ENCODE measurements at regions not wholly inside any gene's neighbourhood (a gene's known extent, or its start where the extent isn't known, plus 50 kb on each side); places are given as distances from the start of the nearest gene placed in this dataset.
"Not testable (repeated sequence)": the region's sequence is repeated elsewhere in the genome, so short reads cannot be mapped to it uniquely, and the experiment has no call there.

DNA sequence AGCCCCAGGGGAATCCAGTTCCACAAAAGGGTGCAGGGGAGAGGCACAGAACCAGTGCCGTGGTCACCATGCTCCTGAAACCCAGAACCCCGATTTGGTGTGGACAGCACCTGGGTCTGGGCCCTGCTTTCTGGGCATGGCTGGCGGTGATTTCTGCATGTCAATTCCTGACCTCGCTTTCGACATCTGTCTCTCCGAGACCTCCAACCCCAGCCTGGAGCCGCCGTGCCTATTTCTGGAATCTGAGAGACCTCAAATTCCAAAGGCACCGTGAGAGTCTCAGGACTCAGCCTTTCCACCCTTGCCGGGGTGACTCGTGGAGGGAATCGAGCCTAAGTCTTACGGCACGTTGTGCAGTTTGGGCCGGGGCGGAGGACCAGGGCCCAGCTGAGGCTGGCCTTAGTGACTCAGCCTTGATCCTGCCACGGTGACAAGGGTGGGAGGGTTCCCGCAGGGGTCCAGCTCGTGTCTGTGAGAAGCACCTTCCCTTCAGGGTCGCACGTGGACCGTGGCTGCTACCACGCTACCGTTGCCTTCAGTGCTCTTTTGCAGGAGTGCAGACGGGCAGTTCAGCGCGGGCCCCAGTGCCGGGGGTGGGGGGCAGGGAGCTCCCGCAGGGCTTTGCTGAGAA lies 133.7 kb downstream of the PXDC1 start:
- Histone ChIP-seq H3K4me3 (ENCODE audit: low read length) (no peak overlapping the region), H3K36me3 (ENCODE audit: control insufficient read depth, insufficient read depth, low read length, severe bottlenecking) (no peaks in the 10 kb centered on the region), H3K9me3 (ENCODE audit: control insufficient read depth, low read length) (no peaks in the 10 kb centered on the region), H3K27me3 (replicated peaks; ENCODE audit: control insufficient read depth, insufficient read depth, low read length) (peaks cover 17% of the 10 kb centered on the region), H3K4me1 (ENCODE audit: control insufficient read depth, insufficient read depth, low read length) (peaks cover 4% of the 10 kb centered on the region), H3K9ac (ENCODE audit: low read length) (no peak overlapping the region)
- no peak for DNase-seq (ENCODE audit: low read depth)

DNA sequence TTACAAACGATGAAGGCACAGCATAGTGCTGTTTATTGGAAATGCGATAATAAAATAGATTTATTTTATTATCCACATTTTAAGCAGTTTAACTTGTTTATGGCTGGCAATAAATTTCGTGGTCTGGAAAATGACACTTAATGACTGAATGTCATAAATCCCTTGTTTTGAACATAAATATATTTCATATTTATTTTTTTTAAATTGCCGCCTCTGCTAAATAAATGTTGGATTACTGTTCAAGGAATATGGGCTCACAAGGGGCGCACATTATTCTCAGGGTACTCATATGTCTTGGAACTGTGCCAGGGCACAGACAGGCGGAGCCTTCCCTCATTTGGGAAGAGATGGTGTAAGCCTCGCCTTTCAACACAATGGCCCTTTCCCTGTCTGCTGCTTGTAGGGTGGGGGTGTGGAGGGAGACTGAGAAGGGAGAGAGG lies 134.3 kb downstream of the PXDC1 start:
- H3K4me3 ChIP-seq (ENCODE audit: low read length), result no peak overlapping the region
- no peaks in the 10 kb centered on the region for H3K36me3 ChIP-seq (ENCODE audit: control insufficient read depth, insufficient read depth, low read length, severe bottlenecking)
- H3K9ac ChIP-seq (ENCODE audit: low read length), result no peak overlapping the region
- H3K9me3 ChIP-seq (ENCODE audit: control insufficient read depth, low read length), result no peaks in the 10 kb centered on the region
- H3K4me1 ChIP-seq (ENCODE audit: control insufficient read depth, insufficient read depth, low read length), result peaks cover 9% of the 10 kb centered on the region
- peaks cover 11% of the 10 kb centered on the region for H3K27me3 ChIP-seq (replicated peaks; ENCODE audit: control insufficient read depth, insufficient read depth, low read length)
- DNase-seq (ENCODE audit: low read depth), result no peak

DNA sequence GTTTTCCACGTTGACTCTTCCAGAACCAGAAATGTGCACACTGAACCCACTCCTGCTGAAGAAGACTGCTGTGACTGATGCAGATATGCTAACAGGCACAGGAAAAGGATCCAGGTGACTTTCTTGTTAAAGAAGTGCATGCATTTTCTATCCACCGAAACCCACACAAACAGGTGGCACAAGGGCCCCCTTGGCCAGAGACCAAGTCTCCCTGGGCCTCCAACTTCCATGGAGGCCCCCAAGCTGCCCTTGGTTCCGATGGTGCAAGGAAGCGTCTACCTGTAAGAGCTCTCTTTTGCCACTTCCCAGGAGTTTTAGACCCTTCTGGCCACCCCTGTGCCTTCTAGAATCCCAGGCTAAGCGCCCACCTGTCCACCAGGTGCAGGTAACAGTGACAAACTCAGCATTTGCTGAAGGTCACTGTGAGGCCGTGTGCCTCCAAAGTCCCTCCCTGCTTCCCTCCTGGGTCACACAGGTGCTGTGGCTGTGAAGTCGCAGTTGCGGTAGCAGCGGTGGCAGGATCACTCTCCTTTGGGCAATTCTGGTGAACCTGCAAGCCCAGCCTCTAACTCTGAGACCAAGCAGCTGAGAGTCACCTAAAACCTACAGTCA lies 134.8 kb downstream of the PXDC1 start:
- H3K9me3 ChIP-seq (ENCODE audit: control insufficient read depth, low read length), result no peaks in the 10 kb centered on the region
- H3K4me1 ChIP-seq (ENCODE audit: control insufficient read depth, insufficient read depth, low read length), result peaks cover 15% of the 10 kb centered on the region
- no peaks in the 10 kb centered on the region for H3K36me3 ChIP-seq (ENCODE audit: control insufficient read depth, insufficient read depth, low read length, severe bottlenecking)
- no peak overlapping the region for H3K9ac ChIP-seq (ENCODE audit: low read length)
- peaks cover 11% of the 10 kb centered on the region for H3K27me3 ChIP-seq (replicated peaks; ENCODE audit: control insufficient read depth, insufficient read depth, low read length)
- DNase-seq (ENCODE audit: low read depth), result no peak
- H3K4me3 ChIP-seq (ENCODE audit: low read length), result no peak overlapping the region

DNA sequence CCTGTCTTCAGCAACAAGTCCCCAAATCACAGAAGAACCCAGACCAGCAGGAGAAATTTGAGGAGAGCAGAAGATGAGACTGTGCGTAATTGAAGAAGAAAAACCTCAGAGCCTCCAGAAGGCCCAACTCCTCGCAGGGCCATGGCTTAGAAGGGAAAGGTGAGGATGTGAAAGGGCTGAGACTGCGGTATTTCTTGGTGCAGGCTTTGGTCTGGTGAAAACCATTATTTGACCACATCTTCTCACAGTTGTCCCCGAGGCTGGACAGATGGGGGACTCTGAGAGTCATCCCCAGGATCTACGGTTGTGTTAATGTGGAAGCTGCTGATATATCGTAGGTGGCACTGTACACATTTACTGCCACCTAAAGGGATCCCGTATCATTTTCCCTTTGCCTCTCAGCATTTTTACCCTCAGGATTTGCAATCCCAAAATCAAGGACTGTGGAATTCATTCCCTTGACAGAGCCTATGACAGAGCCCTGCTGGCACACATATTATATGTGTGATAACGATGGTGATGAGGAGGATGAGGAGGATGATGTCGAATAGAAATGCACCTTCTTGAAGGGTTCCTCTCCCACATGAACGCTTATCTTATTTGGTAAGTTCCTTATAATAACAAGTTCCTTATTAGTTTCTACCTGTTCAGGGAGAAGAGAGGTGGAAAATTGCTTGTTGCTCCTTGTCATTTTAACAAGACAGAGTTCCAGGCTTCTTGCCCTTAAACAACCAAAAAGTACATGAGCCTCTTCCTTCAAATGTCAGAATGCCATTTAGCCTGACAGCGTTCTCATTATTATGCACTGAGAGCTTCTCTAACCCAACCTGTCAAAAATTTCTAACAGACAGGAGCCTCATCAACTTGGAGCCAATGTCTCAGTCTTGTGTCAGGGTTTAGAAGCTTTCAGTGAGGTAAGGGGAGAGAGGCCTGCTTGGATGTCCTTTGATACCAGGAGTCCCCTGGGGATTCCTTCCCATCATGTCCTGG lies 135.8 kb downstream of the PXDC1 start:
- no peaks in the 10 kb centered on the region for H3K36me3 ChIP-seq (ENCODE audit: control insufficient read depth, insufficient read depth, low read length, severe bottlenecking)
- peaks cover 11% of the 10 kb centered on the region for H3K27me3 ChIP-seq (replicated peaks; ENCODE audit: control insufficient read depth, insufficient read depth, low read length)
- no peak overlapping the region for H3K4me3 ChIP-seq (ENCODE audit: low read length)
- no peaks in the 10 kb centered on the region for H3K9me3 ChIP-seq (ENCODE audit: control insufficient read depth, low read length)
- H3K9ac ChIP-seq (ENCODE audit: low read length), result no peak overlapping the region
- H3K4me1 ChIP-seq (ENCODE audit: control insufficient read depth, insufficient read depth, low read length), result peaks cover 17% of the 10 kb centered on the region
- no peak for DNase-seq (ENCODE audit: low read depth)

DNA sequence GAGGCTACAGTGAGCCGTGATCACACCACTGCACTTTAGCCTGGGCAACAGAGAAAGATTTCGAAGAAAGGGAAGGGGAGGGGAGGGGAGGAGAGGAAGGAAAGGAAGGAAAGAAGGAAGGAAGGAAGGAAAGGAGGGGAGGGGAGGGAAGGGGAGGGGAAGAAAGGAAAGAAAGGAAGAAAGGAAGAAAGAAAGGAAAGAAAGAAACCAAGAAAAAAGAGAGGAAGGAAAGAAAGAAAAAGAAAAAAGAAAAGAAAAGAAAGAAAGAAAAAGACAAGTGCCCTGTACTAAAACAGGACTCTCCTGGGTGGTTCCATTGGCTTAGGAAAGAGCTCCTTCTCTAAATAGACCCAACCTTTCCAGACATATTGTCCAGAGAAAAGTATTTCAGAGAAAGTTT lies 136.6 kb downstream of the PXDC1 start:
- DNase-seq (ENCODE audit: low read depth), result no peak

DNA sequence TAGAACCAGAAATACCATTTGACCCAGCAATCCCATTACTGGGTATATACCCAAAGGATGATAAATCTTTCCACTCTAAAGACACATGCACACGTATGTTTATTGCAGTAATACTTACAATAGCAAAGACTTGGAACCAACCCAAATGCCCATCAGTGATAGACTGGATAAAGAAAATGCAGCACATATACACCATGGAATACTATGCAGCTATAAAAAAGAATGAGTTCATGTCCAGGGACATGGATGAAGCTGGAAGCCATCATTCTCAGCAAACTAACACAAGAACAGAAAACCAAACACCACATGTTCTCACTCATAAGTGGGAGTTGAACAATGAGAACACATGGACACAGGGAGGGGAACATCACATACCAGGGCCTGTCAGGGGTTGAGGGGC lies 137.9 kb downstream of the PXDC1 start:
- H3K4me1 ChIP-seq (ENCODE audit: control insufficient read depth, insufficient read depth, low read length), result peaks cover 17% of the 10 kb centered on the region
- not testable (repeated sequence) for DNase-seq (ENCODE audit: low read depth); H3K9me3 ChIP-seq (ENCODE audit: control insufficient read depth, low read length); H3K4me3 ChIP-seq (ENCODE audit: low read length); H3K36me3 ChIP-seq (ENCODE audit: control insufficient read depth, insufficient read depth, low read length, severe bottlenecking); H3K27me3 ChIP-seq (replicated peaks; ENCODE audit: control insufficient read depth, insufficient read depth, low read length); H3K9ac ChIP-seq (ENCODE audit: low read length)

More for the DNA sequence above, 136.6 kb downstream of the PXDC1 start:
- H3K27me3 ChIP-seq (replicated peaks; ENCODE audit: control insufficient read depth, insufficient read depth, low read length), result peaks cover 11% of the 10 kb centered on the region
- H3K4me1 ChIP-seq (ENCODE audit: control insufficient read depth, insufficient read depth, low read length), result peaks cover 17% of the 10 kb centered on the region
- H3K9ac ChIP-seq (ENCODE audit: low read length), result no peak overlapping the region
- no peak overlapping the region for H3K4me3 ChIP-seq (ENCODE audit: low read length)
- H3K36me3 ChIP-seq (ENCODE audit: control insufficient read depth, insufficient read depth, low read length, severe bottlenecking), result no peaks in the 10 kb centered on the region
- no peaks in the 10 kb centered on the region for H3K9me3 ChIP-seq (ENCODE audit: control insufficient read depth, low read length)

DNA sequence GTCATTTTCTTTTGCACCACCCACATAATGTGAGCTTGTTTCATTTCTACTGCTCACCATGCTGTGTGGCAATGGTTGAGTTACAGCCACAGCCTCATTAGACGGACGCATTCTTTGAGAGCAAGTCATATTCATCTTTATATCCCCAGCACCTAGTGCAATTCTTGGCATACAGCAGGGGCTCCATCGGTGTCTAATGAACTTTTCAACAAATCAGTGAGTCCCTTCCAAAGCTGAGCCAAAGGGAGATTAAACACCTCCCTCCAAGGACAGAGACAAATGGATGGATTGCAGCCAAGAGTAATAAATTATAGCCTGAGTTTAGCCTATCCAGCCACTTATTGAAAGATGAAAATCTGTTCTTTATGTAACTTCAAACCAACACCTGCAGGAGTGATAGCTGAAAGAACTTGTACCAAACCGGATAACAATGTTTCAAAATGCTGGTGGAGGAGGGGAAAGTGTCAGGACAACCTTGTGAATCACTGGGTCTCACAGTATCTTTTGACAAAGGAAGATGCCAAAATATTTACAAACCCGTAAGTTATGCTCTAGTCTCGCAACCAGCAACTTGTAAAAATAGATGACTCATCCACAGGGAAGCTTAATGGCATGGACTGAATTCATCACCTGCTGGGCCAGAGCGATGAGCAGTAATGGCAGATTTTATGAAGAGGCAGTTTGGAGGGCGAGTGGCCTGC lies 139.0 kb downstream of the PXDC1 start:
- peak; percentile 71 for DNase-seq (ENCODE audit: low read depth)

DNA sequence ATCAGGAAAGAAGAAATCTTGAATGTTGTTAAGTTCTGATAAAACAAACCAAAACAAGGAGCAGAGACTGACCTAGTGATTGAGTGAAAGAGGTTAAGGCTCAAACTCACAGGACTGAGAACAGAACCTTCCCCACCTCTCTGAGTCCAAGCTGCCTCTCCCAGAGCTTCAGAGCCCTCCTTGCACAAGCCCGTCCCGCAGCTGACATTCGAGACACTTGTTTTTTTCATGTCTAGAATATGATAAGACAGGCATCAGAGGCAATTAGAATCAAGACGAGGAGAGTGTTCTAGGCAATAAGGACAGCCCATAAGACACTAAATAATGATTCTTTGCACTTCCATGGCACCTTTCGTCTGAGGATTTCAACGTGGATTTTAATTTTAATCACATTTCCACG lies 140.6 kb downstream of the PXDC1 start:
- H3K4me3 ChIP-seq (ENCODE audit: low read length), result no peak overlapping the region
- H3K4me1 ChIP-seq (ENCODE audit: control insufficient read depth, insufficient read depth, low read length), result peaks cover 17% of the 10 kb centered on the region
- no peaks in the 10 kb centered on the region for H3K36me3 ChIP-seq (ENCODE audit: control insufficient read depth, insufficient read depth, low read length, severe bottlenecking)
- no peak overlapping the region for H3K9ac ChIP-seq (ENCODE audit: low read length)
- H3K9me3 ChIP-seq (ENCODE audit: control insufficient read depth, low read length), result no peaks in the 10 kb centered on the region
- DNase-seq (ENCODE audit: low read depth), result no peak
- no peaks in the 10 kb centered on the region for H3K27me3 ChIP-seq (replicated peaks; ENCODE audit: control insufficient read depth, insufficient read depth, low read length)

More for the DNA sequence above, 139.0 kb downstream of the PXDC1 start:
- H3K9me3 ChIP-seq (ENCODE audit: control insufficient read depth, low read length), result no peaks in the 10 kb centered on the region
- H3K9ac ChIP-seq (ENCODE audit: low read length), result no peak overlapping the region
- no peak overlapping the region for H3K4me3 ChIP-seq (ENCODE audit: low read length)
- peaks cover 17% of the 10 kb centered on the region for H3K4me1 ChIP-seq (ENCODE audit: control insufficient read depth, insufficient read depth, low read length)
- no peaks in the 10 kb centered on the region for H3K36me3 ChIP-seq (ENCODE audit: control insufficient read depth, insufficient read depth, low read length, severe bottlenecking)
- peaks cover 6% of the 10 kb centered on the region for H3K27me3 ChIP-seq (replicated peaks; ENCODE audit: control insufficient read depth, insufficient read depth, low read length)

DNA sequence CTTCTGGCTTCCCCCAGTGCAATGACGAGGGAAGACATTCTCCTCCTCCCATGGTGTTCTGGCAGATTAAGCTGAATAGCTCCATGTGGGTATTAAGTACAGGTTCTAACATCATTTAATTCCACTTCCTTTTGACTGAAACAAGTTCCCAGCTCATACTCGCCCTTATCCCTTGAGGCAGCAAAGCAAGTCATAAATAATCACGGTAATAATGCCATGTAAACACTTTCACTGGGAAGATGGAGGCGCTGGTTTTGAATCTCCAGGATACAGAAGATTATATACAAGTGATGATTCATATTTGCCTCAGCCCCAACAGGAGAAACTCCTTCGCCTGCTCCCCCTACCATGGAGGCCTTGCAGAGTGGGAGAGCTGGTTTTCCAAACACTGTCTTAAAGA lies 141.3 kb downstream of the PXDC1 start:
- no peak overlapping the region for H3K9ac ChIP-seq (ENCODE audit: low read length)
- H3K36me3 ChIP-seq (ENCODE audit: control insufficient read depth, insufficient read depth, low read length, severe bottlenecking), result no peaks in the 10 kb centered on the region
- H3K9me3 ChIP-seq (ENCODE audit: control insufficient read depth, low read length), result no peaks in the 10 kb centered on the region
- no peak overlapping the region for H3K4me3 ChIP-seq (ENCODE audit: low read length)
- peaks cover 17% of the 10 kb centered on the region for H3K4me1 ChIP-seq (ENCODE audit: control insufficient read depth, insufficient read depth, low read length)
- no peak for DNase-seq (ENCODE audit: low read depth)
- peaks cover 3% of the 10 kb centered on the region for H3K27me3 ChIP-seq (replicated peaks; ENCODE audit: control insufficient read depth, insufficient read depth, low read length)

DNA sequence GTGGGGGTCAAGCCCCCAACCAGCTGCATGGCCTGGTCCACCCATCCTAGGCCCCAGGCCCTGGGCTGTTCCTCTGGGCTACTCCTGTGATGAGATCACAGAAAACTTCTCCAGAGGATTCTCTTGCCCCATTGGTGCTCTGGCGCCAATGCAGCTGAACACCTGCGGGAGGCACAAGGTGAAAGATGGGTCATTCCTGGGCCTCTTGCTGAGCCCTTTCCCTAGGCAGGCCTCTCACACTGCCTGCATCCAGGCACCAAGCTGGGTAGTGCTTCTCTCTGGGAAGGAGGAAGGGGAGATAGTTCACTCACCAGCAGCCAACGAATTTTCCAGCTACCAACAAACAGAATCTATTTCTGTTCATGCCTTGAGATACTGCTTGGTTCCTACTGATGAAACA lies 142.1 kb downstream of the PXDC1 start:
- H3K27me3 ChIP-seq (replicated peaks; ENCODE audit: control insufficient read depth, insufficient read depth, low read length), result peaks cover 9% of the 10 kb centered on the region
- H3K9me3 ChIP-seq (ENCODE audit: control insufficient read depth, low read length), result no peaks in the 10 kb centered on the region
- H3K4me1 ChIP-seq (ENCODE audit: control insufficient read depth, insufficient read depth, low read length), result peaks cover 17% of the 10 kb centered on the region
- DNase-seq (ENCODE audit: low read depth), result no peak
- H3K36me3 ChIP-seq (ENCODE audit: control insufficient read depth, insufficient read depth, low read length, severe bottlenecking), result no peaks in the 10 kb centered on the region
- no peak overlapping the region for H3K4me3 ChIP-seq (ENCODE audit: low read length)
- H3K9ac ChIP-seq (ENCODE audit: low read length), result no peak overlapping the region

DNA sequence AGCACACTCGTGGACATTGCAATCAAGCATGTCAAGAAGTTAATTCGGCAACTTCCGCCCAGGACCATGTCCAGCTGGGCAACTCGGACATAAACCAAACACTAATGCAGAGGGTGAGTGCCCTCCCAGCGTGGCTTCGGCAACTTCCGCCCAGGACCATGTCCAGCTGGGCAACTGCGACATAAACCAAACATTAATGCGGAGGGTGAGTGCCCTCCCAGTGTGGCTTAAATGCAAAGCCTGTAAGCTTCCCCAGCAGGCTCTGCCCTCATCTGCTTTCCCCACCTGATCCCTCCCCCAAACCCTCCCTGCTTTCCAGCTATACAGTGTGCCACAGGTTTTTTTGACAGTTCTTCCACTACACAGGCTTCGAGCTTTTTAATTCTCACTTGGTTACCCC lies 143.4 kb downstream of the PXDC1 start:
- H3K36me3 ChIP-seq (ENCODE audit: control insufficient read depth, insufficient read depth, low read length, severe bottlenecking), result no peaks in the 10 kb centered on the region
- H3K9ac ChIP-seq (ENCODE audit: low read length), result no peak overlapping the region
- no peak for DNase-seq (ENCODE audit: low read depth)
- no peaks in the 10 kb centered on the region for H3K9me3 ChIP-seq (ENCODE audit: control insufficient read depth, low read length)
- H3K4me1 ChIP-seq (ENCODE audit: control insufficient read depth, insufficient read depth, low read length), result peaks cover 17% of the 10 kb centered on the region
- H3K27me3 ChIP-seq (replicated peaks; ENCODE audit: control insufficient read depth, insufficient read depth, low read length), result peaks cover 9% of the 10 kb centered on the region
- H3K4me3 ChIP-seq (ENCODE audit: low read length), result no peak overlapping the region
